Brain microvascular endothelial cell (primary cell): ENCODE measurements at regions not wholly inside any gene's neighbourhood (a gene's known extent, or its start where the extent isn't known, plus 50 kb on each side); places are given as distances from the start of the nearest gene placed in this dataset.

Experiments used
- DNase-seq: peaks from one replicate; pipeline ENCODE4 v3.0.0-alpha.2; 2020
- H3K27ac ChIP-seq: fragments of 250-450 bp; sonication (Bioruptor Pico); 2 replicates; pipeline ENCODE4 v1.5.1; 2020; ENCODE audit warnings: mild to moderate bottlenecking, moderate library complexity
- H3K27me3 ChIP-seq: fragments of 250-450 bp; sonication (Bioruptor Pico); replicated peaks from 2 replicates; pipeline ENCODE4 v1.5.1; 2020; ENCODE audit warnings: mild to moderate bottlenecking
- H3K36me3 ChIP-seq: fragments of 250-450 bp; sonication (Bioruptor Pico); replicated peaks from 2 replicates; pipeline ENCODE4 v1.5.1; 2020; ENCODE audit warnings: mild to moderate bottlenecking
- H3K4me3 ChIP-seq: 2 replicates; pipeline ENCODE4 v1.5.1; 2011; ENCODE audit warnings: low read depth, mild to moderate bottlenecking, control low read depth, low read length, moderate library complexity
- CTCF ChIP-seq: IDR thresholded peaks from 2 replicates; pipeline ENCODE4 v1.5.1; 2011; ENCODE audit warnings: low read depth, mild to moderate bottlenecking, moderate library complexity, low read length, control low read depth, inconsistent platforms; ENCODE audit errors: missing control alignments
- in situ Hi-C: cut with HindIII; loops from 2 replicates; pipeline ENCODE4 v1.10.0; 2017; ENCODE audit warnings: low sequenced_read_pairs, low pct_ligation_motif_present

- peak overlapping the region; percentile 77 for H3K4me3 ChIP-seq
- no peaks in the 10 kb centered on the region for H3K27me3 ChIP-seq
- peak; percentile 81 for DNase-seq
- H3K36me3 ChIP-seq, result no peaks in the 10 kb centered on the region
- in situ Hi-C loops, result no loop called here
- no peak overlapping the region for H3K27ac ChIP-seq
- no peak for TF ChIP-seq CTCF
Observed at GRCh38 chr10:31603235-31604087, 284.4 kb downstream of the ZEB1 start.

- Histone ChIP-seq H3K4me3 (peak overlapping the region; percentile 77), H3K36me3 (no peaks in the 10 kb centered on the region), H3K27ac (no peak overlapping the region), H3K27me3 (no peaks in the 10 kb centered on the region)
- no peak for TF ChIP-seq CTCF
- in situ Hi-C loops, result no loop called here
- DNase-seq, result peak; percentile 60
Observed at GRCh38 chr10:31602541-31603234, 283.7 kb downstream of the ZEB1 start.

GRCh38 chr10:31601136-31601535 is 282.1 kb downstream of the ZEB1 start:
- Histone ChIP-seq H3K36me3 (no peaks in the 10 kb centered on the region), H3K4me3 (no peak overlapping the region), H3K27ac (no peak overlapping the region), H3K27me3 (no peaks in the 10 kb centered on the region)
- TF ChIP-seq CTCF, result no peak
- no peak for DNase-seq
- in situ Hi-C loops, result no loop called here

GRCh38 chr10:31599626-31600504 is 280.8 kb downstream of the ZEB1 start:
- no peak overlapping the region for H3K4me3 ChIP-seq
- H3K27me3 ChIP-seq, result no peaks in the 10 kb centered on the region
- in situ Hi-C loops, result no loop called here
- H3K36me3 ChIP-seq, result no peaks in the 10 kb centered on the region
- no peak overlapping the region for H3K27ac ChIP-seq
- DNase-seq, result no peak
- no peak for TF ChIP-seq CTCF

- Histone ChIP-seq H3K4me3 (no peak overlapping the region), H3K27me3 (no peaks in the 10 kb centered on the region), H3K27ac (no peak overlapping the region), H3K36me3 (no peaks in the 10 kb centered on the region)
- TF ChIP-seq CTCF, result no peak
- no peak for DNase-seq
- in situ Hi-C loops, result no loop called here
Observed at GRCh38 chr10:31596765-31597164, 277.7 kb downstream of the ZEB1 start.
